HG03064 (cell line): ENCODE measurements at regions not wholly inside any gene's neighbourhood (a gene's known extent, or its start where the extent isn't known, plus 50 kb on each side); places are given as distances from the start of the nearest gene placed in this dataset.
"Not testable (repeated sequence)": the region's sequence is repeated elsewhere in the genome, so short reads cannot be mapped to it uniquely, and the experiment has no call there.

ENCODE experiments used
- ATAC-seq: cut with Tn5 transposase; IDR thresholded peaks from one replicate; pipeline ENCODE4 v1.9.1; 2021; ENCODE audit warnings: low read depth; ENCODE audit not compliant: unreplicated experiment

GRCh38 chr6:74256381-74256780 is 560.4 kb downstream of the CD109 start:
- no peak for ATAC-seq

GRCh38 chr6:74255007-74255406 is 559.0 kb downstream of the CD109 start:
- ATAC-seq, result not testable (repeated sequence)

- ATAC-seq, result not testable (repeated sequence)
These were observed 558.1 kb downstream of the CD109 start for GRCh38 chr6:74254147-74254546.

GRCh38 chr6:74253261-74253660 is 557.3 kb downstream of the CD109 start:
- ATAC-seq, result no peak

GRCh38 chr6:74250161-74250818 is 554.3 kb downstream of the CD109 start:
- ATAC-seq, result no peak

GRCh38 chr6:74249658-74250057 is 553.7 kb downstream of the CD109 start:
- ATAC-seq, result no peak

- no peak for ATAC-seq
These were observed 553.0 kb downstream of the CD109 start for GRCh38 chr6:74248966-74249365.

GRCh38 chr6:74222768-74223333 is 526.8 kb downstream of the CD109 start:
- ATAC-seq, result no peak

GRCh38 chr6:74213995-74214394 is 518.0 kb downstream of the CD109 start:
- ATAC-seq, result no peak

GRCh38 chr6:74208239-74208638 is 512.2 kb downstream of the CD109 start:
- ATAC-seq, result no peak

GRCh38 chr6:74199215-74199915 is 503.4 kb downstream of the CD109 start:
- ATAC-seq, result no peak

- ATAC-seq, result no peak
These were observed 501.3 kb downstream of the CD109 start for GRCh38 chr6:74197310-74197709.

GRCh38 chr6:74187811-74188210 is 491.8 kb downstream of the CD109 start:
- ATAC-seq, result no peak

GRCh38 chr6:74182992-74183391 is 487.0 kb downstream of the CD109 start:
- no peak for ATAC-seq

- no peak for ATAC-seq
These were observed 485.5 kb downstream of the CD109 start for GRCh38 chr6:74181471-74181870.

GRCh38 chr6:74177506-74177905 is 481.5 kb downstream of the CD109 start:
- no peak for ATAC-seq

GRCh38 chr6:74170550-74170949 is 474.5 kb downstream of the CD109 start:
- not testable (repeated sequence) for ATAC-seq

- no peak for ATAC-seq
These were observed 474.1 kb downstream of the CD109 start for GRCh38 chr6:74170118-74170517.

- no peak for ATAC-seq
These were observed 472.0 kb downstream of the CD109 start for GRCh38 chr6:74167976-74168375.

- ATAC-seq, result no peak
These were observed 471.5 kb downstream of the CD109 start for GRCh38 chr6:74167511-74167910.

GRCh38 chr6:74166849-74167248 is 470.8 kb downstream of the CD109 start:
- ATAC-seq, result no peak

- ATAC-seq, result no peak
These were observed 465.4 kb downstream of the CD109 start for GRCh38 chr6:74161380-74161779.
